GM12875 (cell line): ENCODE measurements at regions not wholly inside any gene's neighbourhood (a gene's known extent, or its start where the extent isn't known, plus 50 kb on each side); places are given as distances from the start of the nearest gene placed in this dataset.
"Not testable (repeated sequence)": the region's sequence is repeated elsewhere in the genome, so short reads cannot be mapped to it uniquely, and the experiment has no call there.

Experiments
- H3K4me3 ChIP-seq: one replicate; pipeline ENCODE4 v1.5.1; 2011; ENCODE audit warnings: low read depth, low read length, control low read depth
- CTCF ChIP-seq: IDR thresholded peaks from 2 replicates; pipeline ENCODE4 v1.5.1; 2011; ENCODE audit warnings: low read depth, mild to moderate bottlenecking, control low read depth, inconsistent platforms, low read length, moderate library complexity, borderline replicate concordance; ENCODE audit not compliant: insufficient read depth

- no peak overlapping the region for H3K4me3 ChIP-seq
- TF ChIP-seq CTCF = no peak
These were observed 511.3 kb upstream of the PCDH7 start for GRCh38 chr4:30208731-30209435.

- not testable (repeated sequence) for H3K4me3 ChIP-seq
These were observed 504.2 kb upstream of the PCDH7 start for GRCh38 chr4:30215973-30216372.

- H3K4me3 ChIP-seq = no peak overlapping the region
- TF ChIP-seq CTCF = no peak
These were observed 475.0 kb upstream of the PCDH7 start for GRCh38 chr4:30245140-30245539.

GRCh38 chr4:30256116-30256832, 463.9 kb upstream of the PCDH7 start:
- no peak overlapping the region for H3K4me3 ChIP-seq
- no peak for TF ChIP-seq CTCF

- no peak for TF ChIP-seq CTCF
- H3K4me3 ChIP-seq = no peak overlapping the region
These were observed 461.2 kb upstream of the PCDH7 start for GRCh38 chr4:30258949-30259348.

- no peak overlapping the region for H3K4me3 ChIP-seq
- no peak for TF ChIP-seq CTCF
These were observed 457.8 kb upstream of the PCDH7 start for GRCh38 chr4:30262379-30262778.

- H3K4me3 ChIP-seq = no peak overlapping the region
- no peak for TF ChIP-seq CTCF
These were observed 455.7 kb upstream of the PCDH7 start for GRCh38 chr4:30264465-30264864.
